ENCODE measurements at regions not wholly inside any gene's neighbourhood (a gene's known extent, or its start where the extent isn't known, plus 50 kb on each side); places are given as distances from the start of the nearest gene placed in this dataset.

DNA sequence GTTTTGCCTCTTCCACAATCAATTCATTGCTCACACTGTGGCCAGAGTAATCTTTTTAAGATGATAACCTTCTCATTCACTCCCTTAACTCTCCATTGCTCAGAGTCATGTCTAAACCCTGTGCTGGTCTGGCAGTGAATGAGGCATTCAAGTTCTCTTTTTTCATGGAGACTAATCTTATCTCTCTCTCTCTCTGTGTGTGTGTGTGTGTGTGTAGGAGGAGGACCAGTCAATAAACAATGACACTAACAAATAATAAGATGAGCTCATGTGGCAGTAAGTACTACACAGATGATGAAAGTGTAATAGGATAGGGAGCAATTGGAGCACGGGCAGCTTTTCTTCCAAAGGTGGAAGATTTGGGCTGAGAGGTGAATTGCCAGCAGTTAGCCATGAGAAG, 122.0 kb upstream of the B3GALT2 start:
- DNase-seq (ENCODE audit: low read depth) = no peak

DNA sequence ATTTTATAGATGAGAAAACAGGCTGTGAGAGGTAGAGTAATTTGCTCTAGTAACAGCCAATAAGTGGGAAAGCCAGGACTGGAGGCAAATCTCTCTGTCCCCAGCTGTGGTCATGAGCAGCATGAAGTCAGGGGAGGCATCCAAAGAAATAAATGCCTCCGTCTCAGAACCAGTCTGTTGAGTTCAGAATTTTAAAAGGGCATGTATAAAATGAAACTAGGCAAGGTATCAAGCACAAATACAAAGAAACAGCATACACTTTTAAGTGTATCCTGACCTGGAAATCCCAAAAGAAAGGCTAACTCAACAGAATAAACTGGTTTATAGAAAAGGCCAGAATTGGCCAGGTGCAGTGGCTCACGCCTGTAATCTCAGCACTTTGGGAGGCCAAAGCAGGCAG, 120.0 kb upstream of the B3GALT2 start:
- DNase-seq (ENCODE audit: low read depth) = no peak

Data from HS-27A (cell line).